NB4 (cell line): ENCODE measurements at regions not wholly inside any gene's neighbourhood (a gene's known extent, or its start where the extent isn't known, plus 50 kb on each side); places are given as distances from the start of the nearest gene placed in this dataset.

Source experiments
- DNase-seq: peaks from one replicate; pipeline ENCODE4 v3.0.0; 2010; ENCODE audit warnings: low read depth
- H3K4me3 ChIP-seq: one replicate; pipeline ENCODE4 v1.5.1; 2011; ENCODE audit warnings: mild to moderate bottlenecking, low read depth, low read length, moderate library complexity
- MYC ChIP-seq: IDR thresholded peaks from 2 replicates; pipeline ENCODE4 v1.6.1; 2011; ENCODE audit warnings: low read depth, low read length
- POLR2A ChIP-seq: IDR thresholded peaks from 2 replicates; pipeline ENCODE4 v1.6.1; 2011; ENCODE audit warnings: mild to moderate bottlenecking; ENCODE audit not compliant: insufficient read length; ENCODE audit errors: extremely low read depth
- TF ChIP-seq, protein P1 (sequence below): IDR thresholded peaks from 2 replicates; pipeline ENCODE4 v1.6.1; 2011; ENCODE audit warnings: low read depth, low read length
- TF ChIP-seq, protein P2 (sequence below): IDR thresholded peaks from one replicate; pipeline ENCODE4 v1.5.1; 2012; ENCODE audit warnings: low read depth, low read length

DNA sequence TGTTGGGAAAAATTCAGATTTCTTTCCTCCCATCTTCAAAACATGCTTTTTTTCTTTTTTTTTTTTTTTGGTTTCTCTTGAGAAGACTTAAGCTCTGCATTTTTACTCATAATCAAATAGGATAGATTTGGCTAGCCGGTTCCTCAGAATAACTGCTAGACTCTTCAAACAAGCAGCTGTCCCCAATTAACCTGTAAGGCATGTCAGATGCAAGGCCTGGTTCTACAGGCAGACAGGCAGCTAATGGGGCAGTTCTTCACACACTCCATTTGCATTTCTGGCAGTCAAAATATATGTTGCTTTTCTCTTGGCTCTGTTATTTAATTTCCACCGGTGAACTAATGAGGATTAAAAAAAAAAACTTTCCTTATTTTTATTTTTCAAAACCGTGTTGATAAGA, 228.0 kb upstream of the ATP2B1 start:
- DNase-seq = no peak
- TF ChIP-seq, protein P1, sequence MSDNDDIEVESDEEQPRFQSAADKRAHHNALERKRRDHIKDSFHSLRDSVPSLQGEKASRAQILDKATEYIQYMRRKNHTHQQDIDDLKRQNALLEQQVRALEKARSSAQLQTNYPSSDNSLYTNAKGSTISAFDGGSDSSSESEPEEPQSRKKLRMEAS = no peak
- TF ChIP-seq, protein P2, sequence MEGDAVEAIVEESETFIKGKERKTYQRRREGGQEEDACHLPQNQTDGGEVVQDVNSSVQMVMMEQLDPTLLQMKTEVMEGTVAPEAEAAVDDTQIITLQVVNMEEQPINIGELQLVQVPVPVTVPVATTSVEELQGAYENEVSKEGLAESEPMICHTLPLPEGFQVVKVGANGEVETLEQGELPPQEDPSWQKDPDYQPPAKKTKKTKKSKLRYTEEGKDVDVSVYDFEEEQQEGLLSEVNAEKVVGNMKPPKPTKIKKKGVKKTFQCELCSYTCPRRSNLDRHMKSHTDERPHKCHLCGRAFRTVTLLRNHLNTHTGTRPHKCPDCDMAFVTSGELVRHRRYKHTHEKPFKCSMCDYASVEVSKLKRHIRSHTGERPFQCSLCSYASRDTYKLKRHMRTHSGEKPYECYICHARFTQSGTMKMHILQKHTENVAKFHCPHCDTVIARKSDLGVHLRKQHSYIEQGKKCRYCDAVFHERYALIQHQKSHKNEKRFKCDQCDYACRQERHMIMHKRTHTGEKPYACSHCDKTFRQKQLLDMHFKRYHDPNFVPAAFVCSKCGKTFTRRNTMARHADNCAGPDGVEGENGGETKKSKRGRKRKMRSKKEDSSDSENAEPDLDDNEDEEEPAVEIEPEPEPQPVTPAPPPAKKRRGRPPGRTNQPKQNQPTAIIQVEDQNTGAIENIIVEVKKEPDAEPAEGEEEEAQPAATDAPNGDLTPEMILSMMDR = no peak
- no peak for TF ChIP-seq MYC
- no peak for TF ChIP-seq POLR2A
- H3K4me3 ChIP-seq = no peak overlapping the region

DNA sequence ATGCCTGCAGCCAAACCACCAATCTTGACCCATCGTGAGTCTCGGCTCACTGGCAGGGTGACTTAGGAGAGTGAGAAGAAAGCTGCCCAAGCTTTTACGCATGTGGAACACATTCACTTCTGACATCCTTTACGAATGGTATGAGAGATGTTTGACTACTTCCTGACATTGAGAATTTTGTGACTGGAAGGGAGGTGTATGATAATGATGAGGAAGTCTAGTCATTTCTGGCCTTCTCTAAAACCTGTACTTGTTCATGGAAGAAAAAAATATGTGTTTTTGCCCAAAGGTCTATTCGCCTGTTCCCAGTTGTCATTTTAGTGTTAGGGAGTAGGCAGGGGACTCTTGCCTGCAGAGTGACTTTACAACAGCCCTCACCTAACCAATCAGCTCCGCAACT, 227.2 kb upstream of the ATP2B1 start:
- TF ChIP-seq, protein P1 = no peak
- TF ChIP-seq POLR2A = no peak
- TF ChIP-seq, protein P2 = no peak
- no peak for TF ChIP-seq MYC
- H3K4me3 ChIP-seq = no peak overlapping the region
- no peak for DNase-seq

DNA sequence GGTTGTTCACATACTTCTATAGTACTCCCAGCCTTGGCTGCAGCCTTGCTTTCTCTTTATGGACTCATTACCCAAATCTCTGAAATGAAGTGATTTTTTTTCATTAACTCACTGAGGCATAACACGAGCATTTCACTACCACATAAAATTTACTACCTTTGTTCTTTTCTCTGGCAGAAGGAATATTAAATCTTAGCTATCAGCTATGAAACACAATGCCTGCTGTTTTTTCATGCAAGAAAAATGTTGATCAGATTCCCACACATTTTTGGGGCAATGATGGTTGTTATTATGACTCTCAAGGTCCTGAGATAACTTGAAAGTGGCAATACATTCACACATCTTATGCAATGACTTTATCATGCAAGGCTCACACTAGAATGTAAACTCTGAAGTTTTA, 225.3 kb upstream of the ATP2B1 start:
- TF ChIP-seq, protein P1 = no peak
- TF ChIP-seq, protein P2 = no peak
- no peak overlapping the region for H3K4me3 ChIP-seq
- DNase-seq = no peak

DNA sequence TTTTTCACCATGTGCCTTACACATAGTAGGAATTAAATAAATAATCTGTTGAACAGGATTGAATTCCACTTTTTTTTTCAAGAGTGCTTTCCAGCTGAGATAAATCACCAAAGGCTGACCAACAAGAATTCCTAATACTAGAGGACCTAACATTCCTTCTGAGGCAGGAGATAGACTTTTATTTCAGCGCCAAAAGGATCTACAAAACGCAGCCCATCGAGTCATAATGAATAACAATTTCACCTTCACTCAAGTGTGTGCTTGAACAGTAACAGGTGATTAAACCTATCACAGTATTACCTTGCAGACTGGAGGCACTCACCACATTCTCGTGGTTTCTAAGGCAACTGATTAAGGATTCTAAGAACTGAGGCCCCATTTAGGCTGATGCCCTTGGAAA, 224.3 kb upstream of the ATP2B1 start:
- DNase-seq = no peak
- no peak overlapping the region for H3K4me3 ChIP-seq
- TF ChIP-seq, protein P1 = no peak
- TF ChIP-seq, protein P2 = no peak
- TF ChIP-seq MYC = no peak

DNA sequence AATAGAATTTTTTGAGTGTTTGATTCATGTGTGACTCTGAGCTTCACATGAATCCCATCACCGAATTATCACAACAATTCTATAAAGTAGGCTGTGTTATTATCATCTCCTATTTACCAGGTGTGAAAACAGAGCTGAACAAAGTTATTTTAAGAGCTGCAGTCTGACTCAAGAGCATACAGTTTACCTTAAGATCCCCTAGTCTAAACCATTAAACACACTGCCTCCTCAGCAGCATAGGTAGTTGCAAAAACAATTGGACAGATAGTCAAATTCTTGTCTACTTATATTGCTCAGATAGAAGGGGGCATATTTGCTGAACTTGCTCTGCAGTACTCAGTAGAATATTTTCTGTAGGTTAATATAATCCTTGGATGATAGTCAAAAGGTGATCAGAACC, 219.8 kb upstream of the ATP2B1 start:
- DNase-seq = no peak
- TF ChIP-seq MYC = no peak
- TF ChIP-seq POLR2A = no peak
- TF ChIP-seq, protein P1 = no peak
- TF ChIP-seq, protein P2 = no peak
- H3K4me3 ChIP-seq = no peak overlapping the region

DNA sequence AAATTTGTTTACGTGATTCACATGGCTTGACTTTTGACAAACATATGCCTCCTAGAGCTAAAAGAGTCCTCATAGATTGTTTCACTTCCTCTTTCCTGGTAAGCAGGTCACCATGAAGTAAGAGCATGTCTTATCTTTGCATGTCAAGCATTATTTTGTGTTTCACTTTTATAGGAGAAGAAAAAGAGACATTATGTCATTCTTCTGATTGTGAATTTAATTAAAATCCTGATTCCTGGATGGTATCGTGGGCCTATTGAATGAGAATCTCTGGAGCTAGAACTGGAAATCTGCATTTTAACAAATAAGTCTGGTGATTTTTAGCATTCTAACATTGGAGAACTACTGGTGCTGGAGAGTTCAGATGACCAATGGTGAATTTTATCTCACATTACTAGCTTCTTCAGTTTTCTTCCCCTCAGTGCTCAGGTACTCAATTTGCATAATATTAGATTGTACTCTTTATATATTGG, 218.6 kb upstream of the ATP2B1 start:
- peak overlapping the region; percentile 4 for H3K4me3 ChIP-seq
- DNase-seq = peak; percentile 85
- TF ChIP-seq, protein P2 = no peak
- TF ChIP-seq POLR2A (no peak), MYC (peak; percentile 59)
- TF ChIP-seq, protein P1 = peak; percentile 65
